Lower leg skin (tissue), 3 donors: ENCODE measurements at regions not wholly inside any gene's neighbourhood (a gene's known extent, or its start where the extent isn't known, plus 50 kb on each side); places are given as distances from the start of the nearest gene placed in this dataset.

Source experiments
- POLR2A ChIP-seq, 2 donors: fragments of 450-650 bp; IDR thresholded peaks; one replicate each; pipeline ENCODE4 v1.6.1; 2016 to 2017; ENCODE audit warnings: antibody characterized with exemption in 2 of 2, mild to moderate bottlenecking in 1 of 2, moderate library complexity in 1 of 2
- TF ChIP-seq, protein P1 (sequence below), 3 donors: fragments of 450-650 bp; IDR thresholded peaks; one replicate each; pipeline ENCODE4 v1.5.1; 2016; ENCODE audit warnings: antibody characterized with exemption in 3 of 3, mild to moderate bottlenecking in 3 of 3, moderate library complexity in 2 of 3

DNA sequence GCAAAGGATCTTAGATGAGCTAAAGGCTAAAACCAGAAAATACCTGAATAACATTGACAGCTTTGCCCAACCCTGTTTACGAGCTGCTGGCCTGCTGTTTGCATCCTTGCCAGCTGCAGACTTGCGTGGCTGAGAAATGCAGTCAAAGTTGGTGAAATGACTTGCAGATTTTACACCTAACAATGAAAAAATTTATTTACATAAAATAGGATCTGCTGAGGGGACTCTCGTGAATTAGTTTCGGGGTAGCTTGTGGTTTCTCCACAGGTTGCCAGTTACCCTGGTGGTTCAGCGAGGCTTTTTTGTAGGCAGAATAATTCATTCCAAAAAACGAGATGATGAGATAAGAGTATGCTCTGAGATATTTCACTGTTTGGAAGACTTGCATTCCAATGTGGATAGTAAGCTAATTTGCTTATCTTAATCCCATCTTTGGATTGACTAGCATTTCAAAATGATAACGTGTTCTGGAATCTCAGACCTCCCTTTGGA, 65.7 kb upstream of the FANCC start:
- TF ChIP-seq, protein P1, sequence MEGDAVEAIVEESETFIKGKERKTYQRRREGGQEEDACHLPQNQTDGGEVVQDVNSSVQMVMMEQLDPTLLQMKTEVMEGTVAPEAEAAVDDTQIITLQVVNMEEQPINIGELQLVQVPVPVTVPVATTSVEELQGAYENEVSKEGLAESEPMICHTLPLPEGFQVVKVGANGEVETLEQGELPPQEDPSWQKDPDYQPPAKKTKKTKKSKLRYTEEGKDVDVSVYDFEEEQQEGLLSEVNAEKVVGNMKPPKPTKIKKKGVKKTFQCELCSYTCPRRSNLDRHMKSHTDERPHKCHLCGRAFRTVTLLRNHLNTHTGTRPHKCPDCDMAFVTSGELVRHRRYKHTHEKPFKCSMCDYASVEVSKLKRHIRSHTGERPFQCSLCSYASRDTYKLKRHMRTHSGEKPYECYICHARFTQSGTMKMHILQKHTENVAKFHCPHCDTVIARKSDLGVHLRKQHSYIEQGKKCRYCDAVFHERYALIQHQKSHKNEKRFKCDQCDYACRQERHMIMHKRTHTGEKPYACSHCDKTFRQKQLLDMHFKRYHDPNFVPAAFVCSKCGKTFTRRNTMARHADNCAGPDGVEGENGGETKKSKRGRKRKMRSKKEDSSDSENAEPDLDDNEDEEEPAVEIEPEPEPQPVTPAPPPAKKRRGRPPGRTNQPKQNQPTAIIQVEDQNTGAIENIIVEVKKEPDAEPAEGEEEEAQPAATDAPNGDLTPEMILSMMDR (IDR thresholded peaks at IDR 0.05), result no peak
- TF ChIP-seq POLR2A (IDR thresholded peaks at IDR 0.05), result no peak
